Left lung (tissue), 4 donors: ENCODE measurements at regions not wholly inside any gene's neighbourhood (a gene's known extent, or its start where the extent isn't known, plus 50 kb on each side); places are given as distances from the start of the nearest gene placed in this dataset.
A peak's percentile ranks its signal among the peaks of the same experiment; 100 is the strongest.
"Not testable (repeated sequence)": the region's sequence is repeated elsewhere in the genome, so short reads cannot be mapped to it uniquely, and the experiment has no call there.

Experiments used
- ATAC-seq: fragments of 200-7000 bp; cut with Tn5 transposase; one replicate; pipeline ENCODE4 v1.9.1; 2020; ENCODE audit warnings: moderate library complexity
- DNase-seq, 4 donors: peaks; one replicate each; pipeline ENCODE4 v3.0.0-alpha.2; 2013 to 2020
- H3K27ac ChIP-seq, 2 donors: fragments of 200-600 bp; sonication (generic) in 1 of 2; one replicate each; pipeline versions ENCODE4 v1.5.0 to v1.8.0; 2020 to 2021
- H3K27me3 ChIP-seq, 2 donors: fragments of 200-600 bp; sonication (generic) in 1 of 2; one replicate each; pipeline versions ENCODE4 v1.5.0 to v1.8.0; 2020 to 2021
- H3K36me3 ChIP-seq, 2 donors: fragments of 200-600 bp; sonication (generic) in 1 of 2; one replicate each; pipeline versions ENCODE4 v1.5.0 to v1.8.0; 2020 to 2021
- H3K4me1 ChIP-seq, 2 donors: fragments of 200-600 bp; one replicate each; pipeline ENCODE4 v1.8.0; 2021
- H3K4me3 ChIP-seq, 2 donors: fragments of 200-600 bp; sonication (generic) in 1 of 2; one replicate each; pipeline versions ENCODE4 v1.5.0 to v1.8.0; 2020 to 2021; ENCODE audit warnings: mild to moderate bottlenecking in 1 of 2
- H3K9me3 ChIP-seq, 2 donors: fragments of 200-600 bp; sonication (generic) in 1 of 2; one replicate each; pipeline versions ENCODE4 v1.5.0 to v1.8.0; 2020 to 2021
- CTCF ChIP-seq, 2 donors: fragments of 200-600 bp; sonication (generic) in 1 of 2; IDR thresholded peaks; one replicate each; pipeline versions ENCODE4 v1.5.0 to v1.8.0; 2021; ENCODE audit warnings: antibody characterized with exemption in 2 of 2
- intact Hi-C, 2 donors: fragments of 100-400 bp; cut with DNase I; formaldehyde crosslinking; loops; one replicate each; pipeline versions ENCODE4 v1.11.2 to v1.14.2; 2022
- donor health status: DM: no; HTN: yes; CAD: no.
- donor health status: DM: no; HTN: no; CAD: no.

GRCh38 chr4:187128976-187129375 is 405.3 kb upstream of the FAT1 start:
- Histone ChIP-seq H3K4me1 (no peaks in the 10 kb centered on the region), H3K36me3 (no peaks in the 10 kb centered on the region), H3K27ac (no peak overlapping the region), H3K9me3 (peaks cover 0 to 2% of the 10 kb centered on the region in 2 donors), H3K4me3 (no peak overlapping the region), H3K27me3 (no peaks in the 10 kb centered on the region)
- TF ChIP-seq CTCF (IDR thresholded peaks at IDR 0.05) = no peak
- ATAC-seq = no peak
- intact Hi-C loops = no loop called here
- DNase-seq = no peak

GRCh38 chr4:187131826-187132225 is 408.2 kb upstream of the FAT1 start:
- DNase-seq, H3K27ac ChIP-seq, ATAC-seq, H3K27me3 ChIP-seq, intact Hi-C loops, H3K4me1 ChIP-seq, H3K9me3 ChIP-seq, H3K36me3 ChIP-seq, H3K4me3 ChIP-seq: not testable (repeated sequence)

- DNase-seq (peak in 1 of 4 donors; percentile 12), ATAC-seq (peak; percentile 59)
- no peaks in the 10 kb centered on the region for H3K27me3 ChIP-seq
- no peak overlapping the region for H3K27ac ChIP-seq
- intact Hi-C loops = no loop called here
- no peak overlapping the region for H3K4me3 ChIP-seq
- no peaks in the 10 kb centered on the region for H3K36me3 ChIP-seq
- no peak for TF ChIP-seq CTCF (IDR thresholded peaks at IDR 0.05)
- H3K9me3 ChIP-seq = no peaks in the 10 kb centered on the region
- no peaks in the 10 kb centered on the region for H3K4me1 ChIP-seq
These were observed 412.2 kb upstream of the FAT1 start for GRCh38 chr4:187135878-187136277.

GRCh38 chr4:187139141-187139540 is 415.5 kb upstream of the FAT1 start:
- ATAC-seq = no peak
- intact Hi-C loops = no loop called here
- no peak for TF ChIP-seq CTCF (IDR thresholded peaks at IDR 0.05)
- no peak overlapping the region for H3K4me3 ChIP-seq
- DNase-seq = no peak
- no peak overlapping the region for H3K27ac ChIP-seq
- no peaks in the 10 kb centered on the region for H3K4me1 ChIP-seq
- no peaks in the 10 kb centered on the region for H3K36me3 ChIP-seq
- no peaks in the 10 kb centered on the region for H3K9me3 ChIP-seq
- no peaks in the 10 kb centered on the region for H3K27me3 ChIP-seq

GRCh38 chr4:187141101-187141500 is 417.4 kb upstream of the FAT1 start:
- DNase-seq (no peak), ATAC-seq (no peak)
- no peak overlapping the region for H3K27ac ChIP-seq
- no peaks in the 10 kb centered on the region for H3K36me3 ChIP-seq
- H3K4me3 ChIP-seq = no peak overlapping the region
- intact Hi-C loops = no loop called here
- H3K9me3 ChIP-seq = no peaks in the 10 kb centered on the region
- TF ChIP-seq CTCF (IDR thresholded peaks at IDR 0.05) = no peak
- no peaks in the 10 kb centered on the region for H3K27me3 ChIP-seq
- no peaks in the 10 kb centered on the region for H3K4me1 ChIP-seq

GRCh38 chr4:187149229-187149945 is 425.7 kb upstream of the FAT1 start:
- Histone ChIP-seq H3K36me3 (no peaks in the 10 kb centered on the region), H3K4me1 (no peaks in the 10 kb centered on the region), H3K4me3 (no peak overlapping the region), H3K9me3 (no peaks in the 10 kb centered on the region), H3K27ac (no peak overlapping the region), H3K27me3 (no peaks in the 10 kb centered on the region)
- ATAC-seq (no peak), DNase-seq (no peak)
- TF ChIP-seq CTCF (IDR thresholded peaks at IDR 0.05) = no peak
- intact Hi-C loops = no loop called here
